Activated gamma-delta T cell (primary cell): ENCODE measurements at regions not wholly inside any gene's neighbourhood (a gene's known extent, or its start where the extent isn't known, plus 50 kb on each side); places are given as distances from the start of the nearest gene placed in this dataset.

ENCODE experiments used
- DNase-seq: peaks from one replicate; lab custom pipeline; 2025; lab: John Stamatoyannopoulos, UW

GRCh38 chr2:33784488-33784887 is 185.4 kb upstream of the FAM98A start:
- DNase-seq = no peak

GRCh38 chr2:33782395-33783230 is 183.5 kb upstream of the FAM98A start:
- DNase-seq = no peak

GRCh38 chr2:33777786-33778185 is 178.7 kb upstream of the FAM98A start:
- no peak for DNase-seq

- no peak for DNase-seq
Observed at GRCh38 chr2:33775306-33775705, 176.2 kb upstream of the FAM98A start.

DNA sequence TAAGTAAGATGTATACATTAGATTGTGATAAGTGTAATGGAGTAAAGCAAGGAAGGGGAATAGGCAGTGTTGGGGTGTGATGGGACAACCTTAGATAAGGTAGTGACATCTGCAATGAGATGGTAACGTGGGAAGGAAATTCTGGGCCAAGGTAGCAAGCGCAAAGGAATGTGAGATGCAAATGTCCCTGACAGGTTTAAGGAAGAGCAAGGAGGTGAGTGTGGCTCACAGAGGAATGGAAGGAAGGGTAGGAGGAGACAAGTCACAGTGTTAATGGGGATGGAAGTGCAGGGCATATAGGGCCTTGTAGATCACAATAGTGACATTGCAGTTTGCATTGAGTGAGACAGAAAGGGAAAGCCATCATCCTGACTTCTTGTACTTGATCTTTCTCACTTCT is 170.9 kb upstream of the FAM98A start:
- DNase-seq = no peak

DNA sequence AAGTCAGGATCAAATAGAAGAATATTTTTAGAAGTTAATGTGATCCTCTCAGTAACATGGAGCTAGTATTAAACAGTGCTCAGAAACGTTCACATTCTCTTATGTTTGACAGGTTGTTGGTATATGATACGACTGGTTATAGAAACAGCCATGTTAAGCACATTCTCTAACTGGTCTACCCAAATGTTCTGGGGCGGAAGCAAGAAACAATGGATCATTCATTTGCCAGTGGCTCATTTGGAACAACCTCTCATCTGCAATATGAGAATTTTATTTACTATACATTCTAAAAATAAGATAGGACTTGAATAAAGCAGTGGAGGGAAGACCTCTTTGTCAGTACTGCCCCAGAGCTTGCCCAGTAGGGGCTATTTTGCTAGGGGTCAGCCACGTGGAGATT is 167.1 kb upstream of the FAM98A start:
- no peak for DNase-seq

DNA sequence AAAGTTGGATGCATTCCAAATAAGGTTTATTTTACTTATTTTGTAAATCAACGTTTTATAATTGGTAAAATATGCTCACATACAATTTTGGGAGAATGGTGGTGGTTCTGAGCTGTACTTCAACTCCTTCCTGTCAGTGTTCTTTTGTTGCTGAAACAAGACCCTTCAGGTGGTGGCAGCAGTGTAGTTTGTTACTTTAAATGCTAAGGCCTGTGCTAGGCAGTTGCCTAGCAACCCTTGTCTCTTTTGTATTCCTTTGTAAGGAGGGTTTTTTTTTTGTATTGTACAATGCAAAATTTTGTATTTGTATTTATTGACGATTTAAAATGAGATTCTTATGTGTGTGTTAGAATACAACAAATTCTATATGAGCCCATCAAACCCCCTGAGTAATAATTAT is 166.0 kb upstream of the FAM98A start:
- DNase-seq = no peak

DNA sequence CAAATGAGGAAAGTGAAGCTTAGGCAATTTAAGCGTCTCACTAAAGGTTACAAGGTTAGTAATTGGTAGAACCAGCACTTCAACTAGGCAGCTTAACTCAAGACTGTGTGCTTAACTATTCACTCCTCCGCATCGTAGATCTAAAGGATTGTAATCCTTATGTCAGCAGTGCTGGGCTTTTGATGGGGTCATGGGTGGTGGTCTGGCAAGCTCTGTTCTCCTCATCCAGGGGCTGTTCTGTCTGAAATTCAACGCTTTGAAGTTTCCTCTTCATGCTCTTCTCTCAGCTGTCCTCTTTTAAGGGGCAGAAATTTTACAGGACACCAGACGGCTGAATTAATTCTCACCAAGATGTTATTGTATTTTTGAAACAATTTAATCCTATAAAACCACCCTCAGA is 165.5 kb upstream of the FAM98A start:
- no peak for DNase-seq

DNA sequence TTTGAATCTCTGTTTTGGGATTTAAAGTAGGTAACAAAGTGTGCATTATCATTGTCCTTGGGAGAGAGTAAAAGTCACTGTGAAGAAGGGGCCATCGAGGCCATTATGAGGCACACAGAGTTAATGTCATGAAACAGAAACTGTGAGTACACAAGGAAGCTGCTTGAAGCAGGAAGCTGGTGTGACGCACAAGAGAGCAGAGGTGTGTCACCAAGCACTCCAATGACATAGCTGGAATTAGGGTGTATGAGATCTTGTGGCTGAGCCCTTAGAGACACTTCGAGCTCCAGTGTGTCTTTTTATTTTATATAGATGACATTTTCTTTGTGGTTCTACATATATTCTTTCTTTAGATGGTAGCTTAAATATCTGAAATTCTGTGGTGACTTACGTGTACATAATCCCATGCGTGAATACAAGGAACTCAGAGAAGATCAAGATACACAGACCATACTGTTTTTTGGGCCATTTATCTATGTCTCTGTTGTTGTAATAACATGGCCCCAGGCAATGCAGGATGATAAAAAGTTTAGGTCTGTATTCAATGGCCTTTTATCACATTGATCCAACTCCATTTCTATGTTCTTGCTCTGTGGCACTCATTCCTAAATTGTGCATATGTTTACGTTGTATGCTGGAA is 164.7 kb upstream of the FAM98A start:
- DNase-seq = no peak

- no peak for DNase-seq
Observed at GRCh38 chr2:33762636-33763035, 163.5 kb upstream of the FAM98A start.

- no peak for DNase-seq
Observed at GRCh38 chr2:33746208-33746800, 147.2 kb upstream of the FAM98A start.

DNA sequence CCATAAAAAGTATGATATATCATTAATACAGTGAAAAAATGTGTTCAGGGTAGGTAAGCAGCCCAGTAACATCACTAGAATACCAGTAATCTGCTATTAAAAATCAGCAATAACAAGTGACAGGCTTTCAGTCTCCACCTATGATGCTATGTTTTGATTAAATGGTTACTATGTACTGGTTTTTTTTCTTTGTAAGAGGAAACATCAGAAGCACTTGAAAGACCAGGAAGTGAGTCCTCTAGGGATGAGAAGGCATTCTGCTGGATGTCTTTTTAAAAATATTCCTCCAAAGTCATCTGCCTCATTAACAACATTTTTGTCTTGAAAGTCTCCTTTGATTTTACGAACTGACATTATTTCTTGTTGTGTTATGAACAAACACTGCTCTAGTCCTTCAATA is 136.0 kb upstream of the FAM98A start:
- DNase-seq = no peak

GRCh38 chr2:33730804-33731203 is 131.7 kb upstream of the FAM98A start:
- DNase-seq = no peak

- DNase-seq = no peak
Observed at GRCh38 chr2:33730193-33730592, 131.1 kb upstream of the FAM98A start.

DNA sequence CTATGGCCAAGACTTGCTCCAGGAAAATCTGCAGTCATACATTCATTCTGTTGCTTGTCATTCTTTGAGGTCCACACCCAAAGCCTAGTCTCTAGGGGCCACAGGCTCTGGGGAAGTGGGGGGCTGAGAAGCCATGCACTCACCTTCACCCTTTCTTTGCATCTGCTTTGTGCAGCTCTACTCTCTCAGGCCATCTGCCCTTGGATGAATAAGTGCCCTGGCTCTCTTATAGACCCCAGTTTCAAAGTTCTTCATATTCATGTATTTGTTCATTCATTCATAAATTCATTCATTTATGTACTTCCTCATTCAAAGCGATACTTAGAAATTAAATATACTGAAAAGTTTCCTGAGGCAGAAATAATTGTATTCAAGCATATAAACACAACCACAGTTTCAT is 130.3 kb upstream of the FAM98A start:
- no peak for DNase-seq

DNA sequence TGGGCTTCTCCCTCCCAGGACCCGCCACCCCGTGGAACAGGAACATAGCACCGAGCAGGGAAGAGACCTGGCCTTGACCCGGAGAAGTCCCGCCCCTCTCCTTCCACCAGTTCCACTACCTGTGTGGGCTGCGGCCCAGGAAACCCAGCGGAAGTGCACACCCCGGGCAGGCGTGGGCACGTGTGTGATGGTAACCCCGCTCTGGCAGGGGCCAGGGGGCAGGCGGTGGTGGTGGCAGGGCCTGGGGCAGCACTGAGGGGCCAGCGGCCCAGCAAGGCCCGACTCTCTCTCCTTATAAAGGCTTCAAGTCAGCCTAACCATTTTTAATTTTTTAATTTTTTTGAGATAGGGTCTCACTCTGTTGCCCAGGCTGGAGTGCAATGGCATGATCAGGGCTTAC is 129.0 kb upstream of the FAM98A start:
- no peak for DNase-seq

DNA sequence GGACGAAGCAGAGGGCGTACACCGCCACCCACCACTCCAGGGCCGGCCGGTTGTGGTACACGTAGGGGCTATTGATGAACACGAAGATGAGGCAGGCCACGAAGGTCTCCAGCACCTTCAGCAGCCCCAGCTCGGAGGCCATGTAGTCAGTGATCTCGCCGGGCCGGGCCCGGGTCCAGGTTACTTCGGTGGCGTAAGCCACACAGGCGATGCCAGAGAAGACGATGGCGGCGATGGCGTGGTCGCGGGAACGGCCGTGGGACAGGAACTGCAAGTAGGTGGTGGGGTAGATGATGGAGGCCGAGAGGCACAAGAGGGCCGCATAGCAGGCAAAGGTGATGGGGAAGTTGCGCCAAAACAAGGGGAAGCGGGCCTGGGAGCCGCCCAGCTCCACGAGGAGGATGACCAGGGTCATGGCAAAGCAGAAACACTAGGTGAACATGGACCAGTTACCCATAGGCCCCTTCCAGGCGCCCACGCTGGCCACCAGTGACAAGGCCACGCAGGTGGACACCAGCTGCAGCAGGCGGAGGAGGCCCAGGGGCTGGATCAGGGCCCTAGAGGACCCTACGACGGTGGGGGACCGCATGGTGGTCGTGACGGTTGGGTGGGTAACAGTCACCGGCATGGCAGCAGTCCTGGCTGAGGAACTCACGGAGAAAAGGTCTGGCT is 128.4 kb upstream of the FAM98A start:
- DNase-seq = no peak

DNA sequence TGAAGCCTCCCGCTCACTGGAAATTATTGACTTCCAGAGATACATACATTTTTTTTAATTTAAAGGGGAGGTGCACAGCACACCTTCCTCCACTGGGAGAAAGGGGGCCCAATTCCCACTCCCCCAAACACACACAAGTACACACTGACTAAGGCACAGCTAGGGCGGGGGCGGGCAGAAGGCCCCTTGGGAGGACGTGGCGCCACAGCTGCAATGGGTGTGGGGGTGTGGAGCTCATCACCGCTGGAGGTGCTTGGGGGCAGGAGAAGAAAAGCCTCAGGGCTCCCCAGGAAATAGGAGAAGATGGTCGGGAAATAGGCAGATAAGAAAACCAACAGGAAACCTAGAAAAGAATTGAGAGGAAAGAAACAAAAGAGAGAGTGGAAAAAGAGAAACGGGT is 127.3 kb upstream of the FAM98A start:
- DNase-seq = no peak

DNA sequence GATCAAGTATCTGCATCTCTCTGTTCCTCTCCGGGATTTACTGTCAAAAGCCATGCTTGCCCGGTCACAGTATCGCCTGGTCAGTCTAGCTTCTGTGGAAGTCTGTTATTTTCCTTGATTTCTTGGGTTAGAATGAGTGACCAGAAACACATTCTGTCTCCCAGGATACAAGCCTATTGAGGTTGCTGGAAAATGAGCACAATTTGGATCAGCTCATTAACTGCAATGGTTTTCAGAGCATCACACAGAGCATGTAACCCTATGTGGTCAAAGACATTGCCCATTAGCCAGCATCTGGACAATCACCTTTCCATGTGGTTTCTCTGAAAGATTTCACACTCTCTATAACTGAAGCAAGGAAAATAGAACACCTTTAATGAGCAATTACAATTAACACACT is 124.2 kb upstream of the FAM98A start:
- DNase-seq = no peak

DNA sequence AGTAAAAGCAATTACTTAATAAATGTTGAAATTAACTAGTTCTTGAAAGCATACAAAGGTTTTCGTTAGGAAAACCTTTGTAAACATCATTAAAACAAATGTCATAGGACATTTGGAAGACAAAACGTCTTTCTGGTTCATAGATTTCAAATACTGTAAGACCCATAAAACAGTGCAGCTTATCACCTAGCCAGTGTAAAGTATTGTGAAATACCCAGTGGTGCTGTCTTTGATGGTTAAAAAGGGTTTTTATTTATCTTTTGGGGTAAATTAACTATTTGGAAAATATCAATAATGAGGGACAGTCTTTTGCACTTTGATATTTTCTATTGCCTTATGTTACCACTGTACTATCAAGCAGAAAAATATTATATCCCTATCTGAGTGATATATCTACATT is 120.0 kb upstream of the FAM98A start:
- DNase-seq = no peak

- DNase-seq = no peak
Observed at GRCh38 chr2:33712674-33713073, 113.6 kb upstream of the FAM98A start.

DNA sequence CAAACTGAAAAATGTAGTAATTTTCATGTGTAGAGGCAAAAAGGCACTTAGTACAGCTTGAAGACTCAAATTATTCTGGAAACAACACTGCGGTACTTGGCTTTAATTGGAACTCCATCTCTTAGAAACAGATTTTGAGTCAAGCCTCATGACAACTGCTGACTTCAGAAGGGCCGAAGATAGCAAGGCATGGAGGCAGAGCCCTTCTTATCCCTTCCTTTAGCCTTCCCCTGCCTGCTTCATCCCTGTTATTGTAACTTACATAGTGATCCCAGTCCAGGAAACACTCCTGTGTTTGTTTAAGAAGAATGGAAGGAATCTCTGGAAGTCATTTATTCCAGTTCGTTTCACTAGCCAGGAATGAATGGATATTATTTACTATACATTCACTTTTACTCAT is 110.9 kb upstream of the FAM98A start:
- no peak for DNase-seq

- no peak for DNase-seq
Observed at GRCh38 chr2:33707312-33707711, 108.2 kb upstream of the FAM98A start.
